ENCODE measurements at regions not wholly inside any gene's neighbourhood (a gene's known extent, or its start where the extent isn't known, plus 50 kb on each side); places are given as distances from the start of the nearest gene placed in this dataset.

DNA sequence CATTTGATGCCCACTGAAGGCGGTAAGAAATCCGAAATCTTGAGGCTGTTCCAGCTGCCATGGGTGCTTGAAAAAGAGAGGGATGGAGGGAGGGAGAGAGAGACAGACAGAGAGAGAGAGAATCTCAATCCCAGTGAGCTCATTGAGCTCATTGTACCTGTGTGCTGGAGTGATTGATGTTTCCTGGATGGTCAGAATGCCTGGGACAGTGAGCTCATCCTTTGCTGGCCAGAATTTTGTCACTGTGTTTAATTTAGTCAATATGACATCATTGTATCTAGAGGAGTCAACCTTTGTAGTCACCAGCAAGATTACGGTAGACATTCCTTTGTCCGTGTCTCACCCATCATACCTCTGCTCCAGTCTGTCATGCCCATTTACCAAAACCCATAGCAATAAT is 625.4 kb upstream of the POM121L12 start:
- TF ChIP-seq, protein P1, sequence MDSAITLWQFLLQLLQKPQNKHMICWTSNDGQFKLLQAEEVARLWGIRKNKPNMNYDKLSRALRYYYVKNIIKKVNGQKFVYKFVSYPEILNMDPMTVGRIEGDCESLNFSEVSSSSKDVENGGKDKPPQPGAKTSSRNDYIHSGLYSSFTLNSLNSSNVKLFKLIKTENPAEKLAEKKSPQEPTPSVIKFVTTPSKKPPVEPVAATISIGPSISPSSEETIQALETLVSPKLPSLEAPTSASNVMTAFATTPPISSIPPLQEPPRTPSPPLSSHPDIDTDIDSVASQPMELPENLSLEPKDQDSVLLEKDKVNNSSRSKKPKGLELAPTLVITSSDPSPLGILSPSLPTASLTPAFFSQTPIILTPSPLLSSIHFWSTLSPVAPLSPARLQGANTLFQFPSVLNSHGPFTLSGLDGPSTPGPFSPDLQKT (IDR thresholded peaks at IDR 0.05; ENCODE audit: borderline replicate concordance, low read depth, low read length), result no peak
- TF ChIP-seq, protein P2, sequence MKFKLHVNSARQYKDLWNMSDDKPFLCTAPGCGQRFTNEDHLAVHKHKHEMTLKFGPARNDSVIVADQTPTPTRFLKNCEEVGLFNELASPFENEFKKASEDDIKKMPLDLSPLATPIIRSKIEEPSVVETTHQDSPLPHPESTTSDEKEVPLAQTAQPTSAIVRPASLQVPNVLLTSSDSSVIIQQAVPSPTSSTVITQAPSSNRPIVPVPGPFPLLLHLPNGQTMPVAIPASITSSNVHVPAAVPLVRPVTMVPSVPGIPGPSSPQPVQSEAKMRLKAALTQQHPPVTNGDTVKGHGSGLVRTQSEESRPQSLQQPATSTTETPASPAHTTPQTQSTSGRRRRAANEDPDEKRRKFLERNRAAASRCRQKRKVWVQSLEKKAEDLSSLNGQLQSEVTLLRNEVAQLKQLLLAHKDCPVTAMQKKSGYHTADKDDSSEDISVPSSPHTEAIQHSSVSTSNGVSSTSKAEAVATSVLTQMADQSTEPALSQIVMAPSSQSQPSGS (tag by site-specific recombination; IDR thresholded peaks at IDR 0.05; ENCODE audit: low read depth), result no peak
- TF ChIP-seq ZNF768 (tag by site-specific recombination; IDR thresholded peaks at IDR 0.05), result no peak
- TF ChIP-seq, protein P3, sequence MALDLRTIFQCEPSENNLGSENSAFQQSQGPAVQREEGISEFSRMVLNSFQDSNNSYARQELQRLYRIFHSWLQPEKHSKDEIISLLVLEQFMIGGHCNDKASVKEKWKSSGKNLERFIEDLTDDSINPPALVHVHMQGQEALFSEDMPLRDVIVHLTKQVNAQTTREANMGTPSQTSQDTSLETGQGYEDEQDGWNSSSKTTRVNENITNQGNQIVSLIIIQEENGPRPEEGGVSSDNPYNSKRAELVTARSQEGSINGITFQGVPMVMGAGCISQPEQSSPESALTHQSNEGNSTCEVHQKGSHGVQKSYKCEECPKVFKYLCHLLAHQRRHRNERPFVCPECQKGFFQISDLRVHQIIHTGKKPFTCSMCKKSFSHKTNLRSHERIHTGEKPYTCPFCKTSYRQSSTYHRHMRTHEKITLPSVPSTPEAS (tag by site-specific recombination; IDR thresholded peaks at IDR 0.05), result no peak
- TF ChIP-seq, protein P4, sequence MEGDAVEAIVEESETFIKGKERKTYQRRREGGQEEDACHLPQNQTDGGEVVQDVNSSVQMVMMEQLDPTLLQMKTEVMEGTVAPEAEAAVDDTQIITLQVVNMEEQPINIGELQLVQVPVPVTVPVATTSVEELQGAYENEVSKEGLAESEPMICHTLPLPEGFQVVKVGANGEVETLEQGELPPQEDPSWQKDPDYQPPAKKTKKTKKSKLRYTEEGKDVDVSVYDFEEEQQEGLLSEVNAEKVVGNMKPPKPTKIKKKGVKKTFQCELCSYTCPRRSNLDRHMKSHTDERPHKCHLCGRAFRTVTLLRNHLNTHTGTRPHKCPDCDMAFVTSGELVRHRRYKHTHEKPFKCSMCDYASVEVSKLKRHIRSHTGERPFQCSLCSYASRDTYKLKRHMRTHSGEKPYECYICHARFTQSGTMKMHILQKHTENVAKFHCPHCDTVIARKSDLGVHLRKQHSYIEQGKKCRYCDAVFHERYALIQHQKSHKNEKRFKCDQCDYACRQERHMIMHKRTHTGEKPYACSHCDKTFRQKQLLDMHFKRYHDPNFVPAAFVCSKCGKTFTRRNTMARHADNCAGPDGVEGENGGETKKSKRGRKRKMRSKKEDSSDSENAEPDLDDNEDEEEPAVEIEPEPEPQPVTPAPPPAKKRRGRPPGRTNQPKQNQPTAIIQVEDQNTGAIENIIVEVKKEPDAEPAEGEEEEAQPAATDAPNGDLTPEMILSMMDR (tag by site-specific recombination; IDR thresholded peaks at IDR 0.05), result no peak
- TF ChIP-seq, protein P5, sequence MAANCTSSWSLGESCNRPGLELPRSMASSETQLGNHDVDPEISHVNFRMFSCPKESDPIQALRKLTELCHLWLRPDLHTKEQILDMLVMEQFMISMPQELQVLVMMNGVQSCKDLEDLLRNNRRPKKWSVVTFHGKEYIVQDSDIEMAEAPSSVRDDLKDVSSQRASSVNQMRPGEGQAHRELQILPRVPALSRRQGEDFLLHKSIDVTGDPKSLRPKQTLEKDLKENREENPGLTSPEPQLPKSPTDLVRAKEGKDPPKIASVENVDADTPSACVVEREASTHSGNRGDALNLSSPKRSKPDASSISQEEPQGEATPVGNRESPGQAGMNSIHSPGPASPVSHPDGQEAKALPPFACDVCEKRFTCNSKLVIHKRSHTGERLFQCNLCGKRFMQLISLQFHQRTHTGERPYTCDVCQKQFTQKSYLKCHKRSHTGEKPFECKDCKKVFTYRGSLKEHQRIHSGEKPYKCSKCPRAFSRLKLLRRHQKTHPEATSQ (tag by site-specific recombination; IDR thresholded peaks at IDR 0.05), result no peak
- TF ChIP-seq, protein P6, sequence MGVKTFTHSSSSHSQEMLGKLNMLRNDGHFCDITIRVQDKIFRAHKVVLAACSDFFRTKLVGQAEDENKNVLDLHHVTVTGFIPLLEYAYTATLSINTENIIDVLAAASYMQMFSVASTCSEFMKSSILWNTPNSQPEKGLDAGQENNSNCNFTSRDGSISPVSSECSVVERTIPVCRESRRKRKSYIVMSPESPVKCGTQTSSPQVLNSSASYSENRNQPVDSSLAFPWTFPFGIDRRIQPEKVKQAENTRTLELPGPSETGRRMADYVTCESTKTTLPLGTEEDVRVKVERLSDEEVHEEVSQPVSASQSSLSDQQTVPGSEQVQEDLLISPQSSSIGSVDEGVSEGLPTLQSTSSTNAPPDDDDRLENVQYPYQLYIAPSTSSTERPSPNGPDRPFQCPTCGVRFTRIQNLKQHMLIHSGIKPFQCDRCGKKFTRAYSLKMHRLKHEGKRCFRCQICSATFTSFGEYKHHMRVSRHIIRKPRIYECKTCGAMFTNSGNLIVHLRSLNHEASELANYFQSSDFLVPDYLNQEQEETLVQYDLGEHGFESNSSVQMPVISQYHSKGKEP (tag by site-specific recombination; IDR thresholded peaks at IDR 0.05), result no peak
- TF ChIP-seq, protein P7, sequence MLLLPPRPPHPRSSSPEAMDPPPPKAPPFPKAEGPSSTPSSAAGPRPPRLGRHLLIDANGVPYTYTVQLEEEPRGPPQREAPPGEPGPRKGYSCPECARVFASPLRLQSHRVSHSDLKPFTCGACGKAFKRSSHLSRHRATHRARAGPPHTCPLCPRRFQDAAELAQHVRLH (tag by site-specific recombination; IDR thresholded peaks at IDR 0.05), result no peak
- no peak for TF ChIP-seq ZNF10 (tag by site-specific recombination; IDR thresholded peaks at IDR 0.05)
- TF ChIP-seq KLF10 (tag by site-specific recombination; IDR thresholded peaks at IDR 0.05), result no peak

Data from HEK293 (cell line).